ENCODE measurements at regions not wholly inside any gene's neighbourhood (a gene's known extent, or its start where the extent isn't known, plus 50 kb on each side); places are given as distances from the start of the nearest gene placed in this dataset.

- DNase-seq: no peak
Measured at GRCh38 chr17:77908501-77908900, 50.0 kb upstream of the TNRC6C start.
